OCI-LY3 (cell line): ENCODE measurements at regions not wholly inside any gene's neighbourhood (a gene's known extent, or its start where the extent isn't known, plus 50 kb on each side); places are given as distances from the start of the nearest gene placed in this dataset.

Experiments used
- H2AFZ ChIP-seq: fragments of 200-600, 300-600 bp; shearing (Covaris generic); 2 replicates; pipeline ENCODE4 v1.6.0; 2014; ENCODE audit warnings: antibody characterized with exemption, low read depth, low read length
- H3K27ac ChIP-seq: fragments of 200-600, 300-600 bp; sonication (generic); 2 replicates; pipeline ENCODE4 v1.5.1; 2014; ENCODE audit warnings: mild to moderate bottlenecking, low read length, moderate library complexity, mixed read lengths
- H3K27me3 ChIP-seq: fragments of 200-600, 300-600 bp; sonication (generic); 2 replicates; pipeline ENCODE4 v1.6.1; 2014; ENCODE audit warnings: low read depth, low read length, mixed read lengths
- H3K36me3 ChIP-seq: fragments of 200-600, 300-600 bp; sonication (generic); replicated peaks from 2 replicates; pipeline ENCODE3; 2014; ENCODE audit warnings: low read depth, low read length, mixed read lengths
- H3K4me1 ChIP-seq: fragments of 300-600, 200-600 bp; sonication (generic); 2 replicates; pipeline ENCODE4 v1.6.1; 2014; ENCODE audit warnings: low read length, mixed read lengths
- H3K4me2 ChIP-seq: fragments of 200-600, 300-600 bp; sonication (generic); 2 replicates; pipeline ENCODE4 v1.6.1; 2014; ENCODE audit warnings: low read length, mixed read lengths
- H3K4me3 ChIP-seq: fragments of 300-600, 200-600 bp; sonication (generic); 2 replicates; pipeline ENCODE4 v1.5.1; 2014; ENCODE audit warnings: antibody characterized with exemption, mild to moderate bottlenecking, low read length, moderate library complexity
- H3K79me2 ChIP-seq: fragments of 300-600, 200-600 bp; shearing (Covaris generic); 2 replicates; pipeline ENCODE4 v1.6.1; 2014; ENCODE audit warnings: mild to moderate bottlenecking, low read length, mixed read lengths
- H3K9ac ChIP-seq: fragments of 300-600, 200-600 bp; shearing (Covaris generic); 2 replicates; pipeline ENCODE4 v1.6.0; 2014; ENCODE audit warnings: mild to moderate bottlenecking, low read length, moderate library complexity
- H3K9me3 ChIP-seq: fragments of 200-600, 300-600 bp; shearing (Covaris generic); 2 replicates; pipeline ENCODE4 v1.6.1; 2014; ENCODE audit warnings: low read length, mixed read lengths; ENCODE audit not compliant: insufficient read depth
- H4K20me1 ChIP-seq: fragments of 200-600, 300-600 bp; sonication (generic); 2 replicates; pipeline ENCODE4 v1.6.1; 2016; ENCODE audit warnings: low read length, mixed read lengths; ENCODE audit not compliant: insufficient read depth
- CTCF ChIP-seq: fragments of 200-600, 300-600 bp; sonication (generic); IDR thresholded peaks from 2 replicates; pipeline ENCODE4 v1.5.1; 2014; ENCODE audit warnings: antibody characterized with exemption, low read length, low read depth
- EZH2phosphoT487 ChIP-seq: fragments of 200-600 bp; shearing (Covaris generic); IDR thresholded peaks from 2 replicates; pipeline ENCODE4 v1.6.1; 2018; ENCODE audit warnings: antibody characterized with exemption, mixed run types, low read depth

- H3K9me3 ChIP-seq: no peaks in the 10 kb centered on the region
- no peaks in the 10 kb centered on the region for H4K20me1 ChIP-seq
- no peaks in the 10 kb centered on the region for H3K27me3 ChIP-seq
- TF ChIP-seq CTCF: no peak
- TF ChIP-seq EZH2phosphoT487: no peak
- H3K79me2 ChIP-seq: no peaks in the 10 kb centered on the region
- no peak overlapping the region for H2AFZ ChIP-seq
- no peak overlapping the region for H3K4me2 ChIP-seq
- H3K36me3 ChIP-seq: no peaks in the 10 kb centered on the region
- H3K9ac ChIP-seq: no peak overlapping the region
- peaks cover 30% of the 10 kb centered on the region for H3K4me1 ChIP-seq
- no peak overlapping the region for H3K4me3 ChIP-seq
- H3K27ac ChIP-seq: no peak overlapping the region
These were observed 440.0 kb downstream of the ENC1 start for GRCh38 chr5:74200560-74200959.

- Histone ChIP-seq H3K27ac (no peak overlapping the region), H3K9ac (no peak overlapping the region), H3K27me3 (no peaks in the 10 kb centered on the region), H2AFZ (no peak overlapping the region), H3K4me2 (no peak overlapping the region), H3K4me3 (no peak overlapping the region), H4K20me1 (no peaks in the 10 kb centered on the region), H3K79me2 (no peaks in the 10 kb centered on the region), H3K9me3 (no peaks in the 10 kb centered on the region), H3K36me3 (no peaks in the 10 kb centered on the region), H3K4me1 (peaks cover 28% of the 10 kb centered on the region)
- TF ChIP-seq EZH2phosphoT487 (no peak), CTCF (no peak)
These were observed 440.9 kb downstream of the ENC1 start for GRCh38 chr5:74199436-74200210.

GRCh38 chr5:74199005-74199404 lies 441.5 kb downstream of the ENC1 start:
- Histone ChIP-seq H3K27ac (no peak overlapping the region), H3K9me3 (no peaks in the 10 kb centered on the region), H3K4me2 (no peak overlapping the region), H3K27me3 (no peaks in the 10 kb centered on the region), H3K4me1 (peaks cover 28% of the 10 kb centered on the region), H4K20me1 (no peaks in the 10 kb centered on the region), H3K9ac (no peak overlapping the region), H3K4me3 (no peak overlapping the region), H3K36me3 (no peaks in the 10 kb centered on the region), H2AFZ (no peak overlapping the region), H3K79me2 (no peaks in the 10 kb centered on the region)
- TF ChIP-seq EZH2phosphoT487 (no peak), CTCF (no peak)

- Histone ChIP-seq H3K27me3 (no peaks in the 10 kb centered on the region), H3K4me1 (peaks cover 28% of the 10 kb centered on the region), H3K27ac (no peak overlapping the region), H3K9me3 (no peaks in the 10 kb centered on the region), H2AFZ (no peak overlapping the region), H3K4me3 (no peak overlapping the region), H4K20me1 (no peaks in the 10 kb centered on the region), H3K36me3 (no peaks in the 10 kb centered on the region), H3K79me2 (no peaks in the 10 kb centered on the region), H3K9ac (no peak overlapping the region), H3K4me2 (no peak overlapping the region)
- TF ChIP-seq EZH2phosphoT487 (no peak), CTCF (no peak)
These were observed 442.4 kb downstream of the ENC1 start for GRCh38 chr5:74198156-74198555.
